IPS DF 6.9 (cell line): ENCODE measurements at regions not wholly inside any gene's neighbourhood (a gene's known extent, or its start where the extent isn't known, plus 50 kb on each side); places are given as distances from the start of the nearest gene placed in this dataset.
"Not testable (repeated sequence)": the region's sequence is repeated elsewhere in the genome, so short reads cannot be mapped to it uniquely, and the experiment has no call there.

ENCODE experiments used
- DNase-seq: peaks from one replicate; pipeline ENCODE4 v3.0.0-alpha.2; 2013; ENCODE audit warnings: low read depth, low spot score
- H3K27ac ChIP-seq: one replicate; pipeline ENCODE4 v1.5.1; 2013; ENCODE audit warnings: low read length, control low read depth
- H3K27me3 ChIP-seq: 2 replicates; pipeline ENCODE4 v1.6.1; 2013; ENCODE audit warnings: mild to moderate bottlenecking, low read length; ENCODE audit not compliant: control insufficient read depth, insufficient read depth
- H3K36me3 ChIP-seq: 2 replicates; pipeline ENCODE4 v1.6.1; 2013; ENCODE audit warnings: low read length; ENCODE audit not compliant: control insufficient read depth, insufficient read depth
- H3K4me1 ChIP-seq: 2 replicates; pipeline ENCODE4 v1.6.1; 2013; ENCODE audit warnings: low read length; ENCODE audit not compliant: control insufficient read depth, insufficient read depth
- H3K4me3 ChIP-seq: 2 replicates; pipeline ENCODE4 v1.5.1; 2013; ENCODE audit warnings: mild to moderate bottlenecking, low read length
- H3K9me3 ChIP-seq: 2 replicates; pipeline ENCODE4 v1.6.1; 2013; ENCODE audit warnings: low read length, inconsistent platforms; ENCODE audit not compliant: control insufficient read depth, insufficient read depth
- WGBS: extraction: QIAGEN DNeasy Blood & Tissue Kit; methylation state at CpG from one replicate; pipeline ENCODE4 v1.1.7; 2013; ENCODE audit warnings: mixed read lengths, missing lambda C conversion rate; ENCODE audit not compliant: insufficient read length, insufficient coverage; 5-methylcytosine and 5-hydroxymethylcytosine counted together

DNA sequence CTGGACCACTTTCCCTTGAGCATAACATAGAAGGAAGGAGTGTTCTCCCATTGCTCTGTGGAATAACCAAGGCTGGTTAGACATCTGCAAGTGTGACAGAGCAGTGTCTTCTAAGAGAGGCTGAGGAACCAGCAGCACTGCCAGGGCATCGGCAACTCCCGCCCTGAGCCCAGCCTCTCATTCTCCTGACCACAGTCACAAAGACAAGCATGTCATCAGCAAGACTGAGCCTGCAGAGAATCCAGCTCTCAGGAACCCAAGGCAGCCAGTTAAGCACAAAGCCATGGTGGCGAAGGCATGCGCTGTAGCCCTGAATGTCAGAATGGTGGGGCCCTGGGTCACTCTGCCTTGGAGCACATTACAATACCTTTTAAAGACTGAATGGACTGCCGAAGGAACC is 253.9 kb downstream of the AGTPBP1 start:
- H3K4me3 ChIP-seq: no peak overlapping the region
- no peaks in the 10 kb centered on the region for H3K36me3 ChIP-seq
- no peaks in the 10 kb centered on the region for H3K27me3 ChIP-seq
- H3K9me3 ChIP-seq: no peaks in the 10 kb centered on the region
- no peaks in the 10 kb centered on the region for H3K4me1 ChIP-seq
- H3K27ac ChIP-seq: no peak overlapping the region
- DNase-seq: no peak
- no CpG with 5 or more reads among the region's 5 CpGs for WGBS

DNA sequence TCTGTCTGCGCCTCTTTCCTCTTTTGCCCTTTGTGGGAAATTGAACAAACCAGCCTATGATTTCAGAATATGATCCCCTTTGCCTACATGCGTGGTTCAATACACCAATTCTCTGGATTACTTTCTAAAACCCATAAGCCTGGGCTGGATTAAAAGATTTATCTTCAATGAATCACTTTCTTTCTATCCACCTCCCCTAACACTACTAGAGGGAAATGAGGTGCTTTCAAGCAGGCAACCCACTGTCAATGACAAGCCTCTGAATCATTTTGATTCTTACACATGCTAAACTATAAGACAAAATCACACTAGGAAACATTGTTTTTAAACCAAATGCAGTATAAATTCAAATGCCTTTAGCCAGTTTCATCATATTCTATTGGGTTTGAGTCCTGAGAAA is 257.5 kb downstream of the AGTPBP1 start:
- H3K4me1 ChIP-seq: no peaks in the 10 kb centered on the region
- DNase-seq: no peak
- no peak overlapping the region for H3K4me3 ChIP-seq
- WGBS: no CpG with 5 or more reads among the region's 2 CpGs
- no peaks in the 10 kb centered on the region for H3K36me3 ChIP-seq
- H3K27ac ChIP-seq: no peak overlapping the region
- no peaks in the 10 kb centered on the region for H3K9me3 ChIP-seq
- no peaks in the 10 kb centered on the region for H3K27me3 ChIP-seq

DNA sequence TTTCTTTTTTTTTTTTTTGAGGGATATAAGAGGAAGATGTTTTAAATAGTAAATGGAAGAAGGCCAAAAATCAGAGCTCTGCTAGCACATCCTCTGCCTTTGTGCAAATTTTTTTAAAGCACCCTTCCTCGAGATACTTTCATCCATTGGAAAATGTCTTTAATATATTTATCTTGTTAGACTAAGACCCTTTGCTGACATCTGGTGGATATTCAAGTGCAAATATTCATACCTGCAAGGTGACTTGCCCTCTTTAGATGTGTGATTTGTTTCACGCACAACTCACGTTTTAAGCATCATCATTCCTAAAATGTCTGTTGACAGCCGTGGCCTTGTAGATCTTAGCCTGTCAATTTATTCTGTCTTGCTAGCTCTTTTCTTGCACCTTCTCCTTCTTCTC is 258.5 kb downstream of the AGTPBP1 start:
- Histone ChIP-seq H3K27me3 (no peaks in the 10 kb centered on the region), H3K4me3 (no peak overlapping the region), H3K9me3 (no peaks in the 10 kb centered on the region), H3K4me1 (no peaks in the 10 kb centered on the region), H3K36me3 (no peaks in the 10 kb centered on the region), H3K27ac (no peak overlapping the region)
- no peak for DNase-seq
- no CpG with 5 or more reads among the region's 4 CpGs for WGBS

DNA sequence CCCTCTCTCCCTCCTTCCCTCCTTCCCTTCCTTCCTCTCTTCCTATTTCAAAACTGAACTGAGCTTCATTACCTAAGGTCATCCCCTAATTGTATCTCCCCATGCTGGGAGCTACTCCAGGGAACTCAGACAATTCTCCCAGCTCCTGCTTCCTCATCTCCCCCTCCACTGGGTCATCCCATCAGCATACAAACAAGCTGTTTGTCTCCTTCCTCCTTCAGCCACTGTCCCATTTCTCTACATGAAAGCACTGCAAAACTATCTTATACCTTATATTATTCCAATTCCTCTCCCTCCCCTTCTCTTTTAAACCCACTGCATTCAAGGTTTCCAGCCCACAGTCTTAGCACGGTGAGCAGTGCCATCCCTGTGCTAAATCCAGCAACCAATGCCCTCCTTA is 262.4 kb downstream of the AGTPBP1 start:
- Histone ChIP-seq H3K4me3 (no peak overlapping the region), H3K27me3 (no peaks in the 10 kb centered on the region), H3K9me3 (peaks cover 4% of the 10 kb centered on the region; the same call in 1 of the 2 replicates), H3K36me3 (no peaks in the 10 kb centered on the region), H3K27ac (no peak overlapping the region), H3K4me1 (no peaks in the 10 kb centered on the region)
- no CpG with 5 or more reads among the region's 1 CpG for WGBS
- no peak for DNase-seq

DNA sequence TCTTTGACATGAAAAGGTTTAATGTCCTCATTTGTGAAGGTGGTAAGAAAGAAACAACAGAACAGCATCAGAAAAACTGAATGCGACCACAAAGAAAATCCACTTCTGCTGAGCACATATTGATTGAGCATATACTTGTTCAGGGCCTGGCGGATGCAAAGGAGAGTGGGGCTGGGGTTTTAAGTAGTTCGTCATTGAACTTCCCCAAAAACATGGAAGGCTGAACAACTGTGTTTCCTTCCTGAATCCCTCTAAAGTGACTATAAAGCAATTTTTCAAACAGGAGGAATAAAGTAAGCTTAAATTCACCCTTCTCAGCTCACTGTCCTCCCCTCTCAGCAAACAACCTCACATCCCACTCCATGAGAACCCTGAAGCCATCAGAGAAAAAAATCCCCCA is 262.9 kb downstream of the AGTPBP1 start:
- Histone ChIP-seq H3K27ac (no peak overlapping the region), H3K4me3 (no peak overlapping the region), H3K4me1 (no peaks in the 10 kb centered on the region), H3K36me3 (no peaks in the 10 kb centered on the region), H3K27me3 (no peaks in the 10 kb centered on the region), H3K9me3 (peaks cover 4% of the 10 kb centered on the region; the same call in 1 of the 2 replicates)
- WGBS: no CpG with 5 or more reads among the region's 3 CpGs
- no peak for DNase-seq

DNA sequence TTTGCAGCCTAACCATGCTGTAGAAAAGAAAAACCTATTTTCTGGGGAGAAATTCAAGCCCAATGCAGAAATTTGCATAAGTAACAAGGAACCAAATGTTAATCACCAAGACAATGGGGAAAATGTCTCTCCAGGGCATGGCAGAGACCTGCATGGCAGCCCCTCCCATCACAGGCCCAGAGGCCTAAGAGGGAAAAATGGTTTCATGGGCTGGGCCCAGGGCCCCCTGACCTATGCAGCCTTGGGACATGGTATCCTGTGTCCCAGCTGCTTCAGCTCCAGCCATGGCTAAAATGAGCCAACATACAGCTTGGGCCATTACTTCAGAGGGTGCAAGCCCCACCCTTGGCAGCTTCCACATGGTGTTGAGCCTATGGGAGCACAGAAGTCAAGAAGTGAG is 266.9 kb downstream of the AGTPBP1 start:
- DNase-seq, H3K27ac ChIP-seq, H3K27me3 ChIP-seq, H3K4me1 ChIP-seq, H3K36me3 ChIP-seq, H3K4me3 ChIP-seq, H3K9me3 ChIP-seq: not testable (repeated sequence)

DNA sequence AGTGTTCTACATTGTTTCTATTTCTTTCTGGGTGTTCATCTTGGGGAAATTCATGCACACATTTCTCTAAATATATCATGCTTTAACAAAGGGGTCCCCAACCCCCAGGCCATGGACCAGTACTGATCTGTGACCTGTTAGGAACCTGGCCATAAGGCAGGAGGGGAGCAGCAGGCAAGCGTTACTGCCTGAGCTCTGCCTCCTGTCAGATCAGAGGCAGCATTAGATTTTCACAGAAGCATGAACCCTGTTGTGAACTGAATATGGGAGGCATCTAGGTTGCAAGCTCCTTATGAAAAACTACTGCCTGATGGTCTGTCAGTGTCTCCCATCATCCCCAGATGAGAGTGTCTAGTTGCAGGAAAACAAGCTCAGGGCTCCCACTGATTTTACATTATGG is 270.0 kb downstream of the AGTPBP1 start:
- no peak for DNase-seq
- H3K27ac ChIP-seq: no peak overlapping the region
- no CpG with 5 or more reads among the region's 1 CpG for WGBS
- H3K36me3 ChIP-seq: no peaks in the 10 kb centered on the region
- no peaks in the 10 kb centered on the region for H3K27me3 ChIP-seq
- 0 out of 2 replicates have a peak, but pooled peaks cover 2% of the 10 kb centered on the region for H3K4me1 ChIP-seq
- no peak overlapping the region for H3K4me3 ChIP-seq
- H3K9me3 ChIP-seq: peaks cover 4% of the 10 kb centered on the region; the same call in 1 of the 2 replicates

DNA sequence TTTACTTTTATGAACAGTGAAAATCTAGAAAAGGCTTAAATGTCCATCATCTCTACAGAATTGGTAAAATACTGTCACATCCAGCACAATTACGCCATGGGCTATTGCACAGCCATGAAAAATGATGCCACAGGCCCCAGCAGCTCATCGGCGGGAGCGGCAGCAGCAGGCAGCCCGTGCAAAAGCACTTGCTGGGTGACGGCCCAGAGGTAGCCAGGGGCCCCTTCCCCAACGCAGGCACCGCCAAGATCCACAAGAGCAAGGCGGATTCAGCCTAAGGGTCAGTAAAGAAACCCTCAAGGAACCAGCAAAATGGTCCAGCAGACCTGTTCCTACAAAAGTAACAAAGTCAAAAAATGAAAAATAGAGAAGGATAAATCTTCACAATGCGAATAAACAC is 272.7 kb downstream of the AGTPBP1 start:
- Histone ChIP-seq H3K9me3 (no peaks in the 10 kb centered on the region), H3K36me3 (no peaks in the 10 kb centered on the region), H3K27me3 (no peaks in the 10 kb centered on the region), H3K4me3 (no peak overlapping the region), H3K4me1 (0 out of 2 replicates have a peak, but pooled peaks cover 3% of the 10 kb centered on the region), H3K27ac (no peak overlapping the region)
- no peak for DNase-seq
- no CpG with 5 or more reads among the region's 10 CpGs for WGBS

DNA sequence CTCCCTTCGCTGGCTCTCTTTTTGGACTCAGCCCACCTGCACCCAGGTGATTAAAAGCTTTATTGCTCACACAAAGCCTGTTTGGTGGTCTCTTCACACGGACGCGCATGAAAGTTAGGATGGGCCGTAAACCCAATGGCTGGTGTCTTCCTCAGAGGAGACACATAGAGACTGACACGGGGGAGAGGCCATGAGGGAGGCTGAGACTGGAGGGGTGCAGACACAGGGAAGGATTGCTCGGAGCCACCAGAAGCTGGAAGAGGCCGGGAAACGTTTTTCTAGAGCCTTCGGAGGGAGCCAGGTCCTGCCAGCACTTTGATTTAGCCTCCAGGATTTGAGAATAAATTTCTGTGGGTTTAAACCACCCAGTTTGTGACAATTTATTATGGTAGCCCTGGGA is 274.9 kb downstream of the AGTPBP1 start:
- no peaks in the 10 kb centered on the region for H3K27me3 ChIP-seq
- no CpG with 5 or more reads among the region's 10 CpGs for WGBS
- H3K36me3 ChIP-seq: no peaks in the 10 kb centered on the region
- 0 out of 2 replicates have a peak, but pooled peaks cover 3% of the 10 kb centered on the region for H3K4me1 ChIP-seq
- H3K4me3 ChIP-seq: no peak overlapping the region
- no peak for DNase-seq
- no peaks in the 10 kb centered on the region for H3K9me3 ChIP-seq
- H3K27ac ChIP-seq: no peak overlapping the region

DNA sequence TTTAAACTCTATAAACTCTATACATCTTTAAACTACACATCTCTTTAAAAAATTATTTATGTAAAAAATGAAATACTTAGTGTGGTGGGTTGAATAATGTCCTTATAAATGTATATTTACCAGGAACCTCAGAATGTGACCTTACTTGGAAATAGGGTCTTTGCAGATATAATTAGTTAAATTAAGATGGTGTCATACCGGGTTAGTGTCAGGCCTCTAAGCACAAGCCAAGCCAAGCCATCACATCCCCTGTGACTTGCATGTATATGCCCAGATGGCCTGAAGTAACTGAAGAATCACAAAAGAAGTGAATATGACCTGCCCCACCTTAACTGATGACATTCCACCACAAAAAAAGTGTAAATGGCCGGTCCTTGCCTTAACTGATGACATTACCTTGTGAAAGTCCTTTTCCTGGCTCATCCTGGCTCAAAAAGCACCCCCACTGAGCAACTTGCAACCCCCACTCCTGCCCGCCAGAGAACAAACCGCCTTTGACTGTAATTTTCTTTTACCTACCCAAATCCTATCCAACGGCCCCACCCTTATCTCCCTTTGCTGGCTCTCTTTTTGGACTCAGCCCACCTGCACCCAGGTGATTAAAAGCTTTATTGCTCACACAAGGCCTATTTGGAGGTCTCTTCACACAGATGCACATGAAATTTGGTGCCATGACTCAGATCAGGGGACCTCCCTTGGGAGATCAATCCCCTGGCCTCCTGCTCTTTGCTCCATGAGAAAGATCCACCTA is 283.5 kb downstream of the AGTPBP1 start:
- H3K9me3 ChIP-seq, H3K36me3 ChIP-seq, H3K27ac ChIP-seq, H3K4me3 ChIP-seq, H3K4me1 ChIP-seq, DNase-seq, H3K27me3 ChIP-seq: not testable (repeated sequence)
- WGBS: no CpG with 5 or more reads among the region's 5 CpGs

DNA sequence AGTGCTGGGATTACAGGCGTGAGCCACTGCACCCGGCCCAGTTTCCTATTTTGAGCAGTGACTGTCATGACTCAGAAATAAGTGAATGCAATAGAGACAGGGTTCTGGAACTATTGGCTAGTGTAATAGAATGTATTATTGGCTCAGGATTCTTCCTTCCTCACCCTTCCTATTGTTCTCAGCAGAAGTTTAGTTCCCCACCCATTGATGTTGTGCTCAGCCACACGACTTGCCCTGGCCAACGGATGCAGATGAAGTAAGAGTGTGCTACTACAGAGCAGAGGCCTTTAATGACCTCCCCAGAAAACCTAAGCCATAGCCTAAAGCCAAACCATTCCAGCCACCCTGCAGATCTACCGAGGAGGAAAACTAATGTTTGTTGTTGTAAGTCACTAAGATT is 287.9 kb downstream of the AGTPBP1 start:
- H3K27me3 ChIP-seq: no peaks in the 10 kb centered on the region
- no CpG with 5 or more reads among the region's 5 CpGs for WGBS
- no peaks in the 10 kb centered on the region for H3K9me3 ChIP-seq
- H3K4me3 ChIP-seq: no peak overlapping the region
- H3K4me1 ChIP-seq: no peaks in the 10 kb centered on the region
- DNase-seq: no peak
- H3K36me3 ChIP-seq: no peaks in the 10 kb centered on the region
- H3K27ac ChIP-seq: no peak overlapping the region
